ENCODE measurements at regions not wholly inside any gene's neighbourhood (a gene's known extent, or its start where the extent isn't known, plus 50 kb on each side); places are given as distances from the start of the nearest gene placed in this dataset.

GRCh38 chr17:14755002-14755401, 454.1 kb downstream of the HS3ST3B1 start:
- no peak for DNase-seq (ENCODE audit: low spot score)
- no peak for TF ChIP-seq CTCF (IDR thresholded peaks at IDR 0.05; ENCODE audit: extremely low read depth, missing control alignments)

- no peak for DNase-seq (ENCODE audit: low spot score)
- no peak for TF ChIP-seq CTCF (IDR thresholded peaks at IDR 0.05; ENCODE audit: extremely low read depth, missing control alignments)
Measured at GRCh38 chr17:14753383-14753782, 452.5 kb downstream of the HS3ST3B1 start.

GRCh38 chr17:14752011-14752410, 451.1 kb downstream of the HS3ST3B1 start:
- no peak for DNase-seq (ENCODE audit: low spot score)
- no peak for TF ChIP-seq CTCF (IDR thresholded peaks at IDR 0.05; ENCODE audit: extremely low read depth, missing control alignments)

GRCh38 chr17:14750866-14751265, 450.0 kb downstream of the HS3ST3B1 start:
- no peak for TF ChIP-seq CTCF (IDR thresholded peaks at IDR 0.05; ENCODE audit: extremely low read depth, missing control alignments)
- no peak for DNase-seq (ENCODE audit: low spot score)

- TF ChIP-seq CTCF (IDR thresholded peaks at IDR 0.05; ENCODE audit: extremely low read depth, missing control alignments) = no peak
- DNase-seq (ENCODE audit: low spot score) = no peak
Measured at GRCh38 chr17:14749269-14749668, 448.4 kb downstream of the HS3ST3B1 start.

GRCh38 chr17:14748036-14748710, 447.3 kb downstream of the HS3ST3B1 start:
- no peak for DNase-seq (ENCODE audit: low spot score)
- no peak for TF ChIP-seq CTCF (IDR thresholded peaks at IDR 0.05; ENCODE audit: extremely low read depth, missing control alignments)

GRCh38 chr17:14747603-14747950, 446.7 kb downstream of the HS3ST3B1 start:
- no peak for DNase-seq (ENCODE audit: low spot score)

More at GRCh38 chr17:14747603-14747950, 446.7 kb downstream of the HS3ST3B1 start:
- no peak for TF ChIP-seq CTCF (IDR thresholded peaks at IDR 0.05; ENCODE audit: extremely low read depth, missing control alignments)
